ENCODE measurements at regions not wholly inside any gene's neighbourhood (a gene's known extent, or its start where the extent isn't known, plus 50 kb on each side); places are given as distances from the start of the nearest gene placed in this dataset.

DNA sequence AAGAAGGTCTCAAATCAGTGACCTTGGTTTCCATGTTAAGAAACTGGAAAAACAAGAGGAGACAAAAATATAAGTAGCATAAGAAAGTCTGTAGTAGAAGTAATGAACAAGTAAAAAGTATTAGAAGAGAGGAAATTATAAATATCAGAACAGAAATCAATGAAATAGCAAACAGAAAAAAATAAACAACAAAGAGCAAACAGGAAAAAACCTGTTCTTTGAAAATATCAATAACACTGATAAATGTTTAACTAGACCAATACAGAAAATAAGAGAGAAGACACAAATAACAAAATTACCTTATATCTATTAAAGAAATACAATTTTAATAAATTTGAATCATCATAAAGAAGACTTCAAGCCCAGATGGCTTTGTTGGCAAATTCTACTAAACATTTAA lies 113.3 kb downstream of the MAIP1 start:
- Histone ChIP-seq H3K4me3 (ENCODE audit: low read depth, low read length, poor library complexity, severe bottlenecking) (no peak overlapping the region), H3K36me3 (ENCODE audit: insufficient read depth, low read length) (no peaks in the 10 kb centered on the region), H3K4me1 (ENCODE audit: insufficient read depth, low read length, poor library complexity, severe bottlenecking) (no peaks in the 10 kb centered on the region), H4K20me1 (ENCODE audit: insufficient read depth, low read length) (no peaks in the 10 kb centered on the region), H2AFZ (ENCODE audit: low read length) (no peak overlapping the region), H3K4me2 (ENCODE audit: low read length) (no peak overlapping the region), H3K9me3 (ENCODE audit: low read length) (no peaks in the 10 kb centered on the region), H3K9me2 (ENCODE audit: insufficient read depth, low read length) (no peaks in the 10 kb centered on the region), H3K79me2 (ENCODE audit: insufficient read depth, low read depth, low read length) (no peaks in the 10 kb centered on the region), H3K27ac (ENCODE audit: low read depth, low read length, poor library complexity, severe bottlenecking) (no peak overlapping the region)
- TF ChIP-seq, protein P1, sequence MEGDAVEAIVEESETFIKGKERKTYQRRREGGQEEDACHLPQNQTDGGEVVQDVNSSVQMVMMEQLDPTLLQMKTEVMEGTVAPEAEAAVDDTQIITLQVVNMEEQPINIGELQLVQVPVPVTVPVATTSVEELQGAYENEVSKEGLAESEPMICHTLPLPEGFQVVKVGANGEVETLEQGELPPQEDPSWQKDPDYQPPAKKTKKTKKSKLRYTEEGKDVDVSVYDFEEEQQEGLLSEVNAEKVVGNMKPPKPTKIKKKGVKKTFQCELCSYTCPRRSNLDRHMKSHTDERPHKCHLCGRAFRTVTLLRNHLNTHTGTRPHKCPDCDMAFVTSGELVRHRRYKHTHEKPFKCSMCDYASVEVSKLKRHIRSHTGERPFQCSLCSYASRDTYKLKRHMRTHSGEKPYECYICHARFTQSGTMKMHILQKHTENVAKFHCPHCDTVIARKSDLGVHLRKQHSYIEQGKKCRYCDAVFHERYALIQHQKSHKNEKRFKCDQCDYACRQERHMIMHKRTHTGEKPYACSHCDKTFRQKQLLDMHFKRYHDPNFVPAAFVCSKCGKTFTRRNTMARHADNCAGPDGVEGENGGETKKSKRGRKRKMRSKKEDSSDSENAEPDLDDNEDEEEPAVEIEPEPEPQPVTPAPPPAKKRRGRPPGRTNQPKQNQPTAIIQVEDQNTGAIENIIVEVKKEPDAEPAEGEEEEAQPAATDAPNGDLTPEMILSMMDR (conservative IDR thresholded peaks at IDR 0.05; ENCODE audit: low read length) = no peak
- no peak for TF ChIP-seq EZH2phosphoT487 (IDR thresholded peaks at IDR 0.05; ENCODE audit: borderline replicate concordance, low read depth, low read length)
- DNase-seq (ENCODE audit: low spot score) = no peak
- BruUV-seq (replicated peaks) = no TSS peak
- ChIA-PET POLR2A (no interaction called here), CTCF (ENCODE audit: unreplicated experiment) (no interaction called here)
- intact Hi-C loops (cut with micrococcal nuclease; ENCODE audit: unreplicated experiment) = no loop called here

DNA sequence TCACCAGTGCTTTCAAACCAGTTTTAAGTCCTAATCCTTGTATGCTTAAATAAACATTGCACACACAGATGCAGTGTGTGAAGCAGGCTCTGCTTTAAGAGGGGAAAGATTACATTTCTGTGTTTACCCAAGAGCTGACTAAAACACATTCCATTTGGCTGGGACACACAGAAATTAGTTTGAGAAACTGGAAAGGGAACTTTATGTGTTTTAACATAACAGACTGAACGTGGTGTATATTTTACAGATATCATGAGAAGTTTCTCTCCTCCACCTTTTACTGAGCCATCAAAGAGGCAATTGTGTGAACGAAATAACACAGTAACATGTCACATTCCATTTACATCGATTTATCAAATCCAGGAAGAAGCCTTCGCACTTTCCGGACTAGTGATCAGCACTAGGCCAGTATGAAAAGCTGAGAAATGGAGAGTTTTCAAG lies 121.8 kb downstream of the MAIP1 start:
- Histone ChIP-seq H3K4me2 (ENCODE audit: low read length) (no peak overlapping the region), H2AFZ (ENCODE audit: low read length) (no peak overlapping the region), H3K9me2 (ENCODE audit: insufficient read depth, low read length) (no peaks in the 10 kb centered on the region), H3K36me3 (ENCODE audit: insufficient read depth, low read length) (no peaks in the 10 kb centered on the region), H3K4me1 (ENCODE audit: insufficient read depth, low read length, poor library complexity, severe bottlenecking) (no peaks in the 10 kb centered on the region), H3K4me3 (ENCODE audit: low read depth, low read length, poor library complexity, severe bottlenecking) (no peak overlapping the region), H4K20me1 (ENCODE audit: insufficient read depth, low read length) (no peaks in the 10 kb centered on the region), H3K79me2 (ENCODE audit: insufficient read depth, low read depth, low read length) (no peaks in the 10 kb centered on the region), H3K9me3 (ENCODE audit: low read length) (no peaks in the 10 kb centered on the region), H3K27ac (ENCODE audit: low read depth, low read length, poor library complexity, severe bottlenecking) (no peak overlapping the region)
- intact Hi-C loops (cut with micrococcal nuclease; ENCODE audit: unreplicated experiment) = no loop called here
- no TSS peak for BruUV-seq (replicated peaks)
- DNase-seq (ENCODE audit: low spot score) = no peak
- CTCF ChIA-PET (ENCODE audit: unreplicated experiment) = no interaction called here
- TF ChIP-seq, protein P1 (conservative IDR thresholded peaks at IDR 0.05; ENCODE audit: low read length) = no peak
- POLR2A ChIA-PET = no interaction called here

DNA sequence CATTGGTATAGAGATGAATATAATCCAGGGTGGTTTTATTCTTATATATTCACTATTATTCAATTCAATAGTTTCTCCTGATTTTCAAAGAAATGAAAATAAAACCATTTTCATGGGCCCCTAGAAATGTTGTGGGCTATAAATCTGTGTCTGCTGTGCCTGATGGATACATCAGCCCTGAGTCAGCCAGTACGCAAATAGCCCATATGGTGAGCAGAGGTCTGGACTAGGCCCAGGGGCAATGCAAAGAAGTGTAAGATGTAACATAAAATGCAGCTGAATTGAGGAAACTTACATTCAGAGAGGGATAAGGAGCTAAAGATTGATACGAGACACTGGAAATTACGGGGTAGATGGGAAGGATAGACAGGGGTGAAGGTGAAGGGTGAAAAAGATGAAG lies 122.5 kb downstream of the MAIP1 start:
- H3K4me2 ChIP-seq (ENCODE audit: low read length) = no peak overlapping the region
- H3K4me1 ChIP-seq (ENCODE audit: insufficient read depth, low read length, poor library complexity, severe bottlenecking) = no peaks in the 10 kb centered on the region
- H3K9me3 ChIP-seq (ENCODE audit: low read length) = no peaks in the 10 kb centered on the region
- no peaks in the 10 kb centered on the region for H3K79me2 ChIP-seq (ENCODE audit: insufficient read depth, low read depth, low read length)
- H4K20me1 ChIP-seq (ENCODE audit: insufficient read depth, low read length) = no peaks in the 10 kb centered on the region
- no peaks in the 10 kb centered on the region for H3K36me3 ChIP-seq (ENCODE audit: insufficient read depth, low read length)
- POLR2A ChIA-PET = interaction anchor here (0.6 to 0.7 kb wide), 2 partner anchors 427 to 800 kb away, joined by 3 read pairs; no protein-coding TSS in a partner anchor
- TF ChIP-seq, protein P1 (conservative IDR thresholded peaks at IDR 0.05; ENCODE audit: low read length) = no peak
- TF ChIP-seq EZH2phosphoT487 (IDR thresholded peaks at IDR 0.05; ENCODE audit: borderline replicate concordance, low read depth, low read length) = no peak
- intact Hi-C loops (cut with micrococcal nuclease; ENCODE audit: unreplicated experiment) = no loop called here
- DNase-seq (ENCODE audit: low spot score) = no peak
- no peak overlapping the region for H3K4me3 ChIP-seq (ENCODE audit: low read depth, low read length, poor library complexity, severe bottlenecking)
- CTCF ChIA-PET (ENCODE audit: unreplicated experiment) = no interaction called here
- no TSS peak for BruUV-seq (replicated peaks)
- no peak overlapping the region for H3K27ac ChIP-seq (ENCODE audit: low read depth, low read length, poor library complexity, severe bottlenecking)
- no peak overlapping the region for H2AFZ ChIP-seq (ENCODE audit: low read length)
- no peaks in the 10 kb centered on the region for H3K9me2 ChIP-seq (ENCODE audit: insufficient read depth, low read length)

Data from OCI-LY7 (cell line).